ENCODE measurements at regions not wholly inside any gene's neighbourhood (a gene's known extent, or its start where the extent isn't known, plus 50 kb on each side); places are given as distances from the start of the nearest gene placed in this dataset.
A peak's percentile ranks its signal among the peaks of the same experiment; 100 is the strongest.

DNA sequence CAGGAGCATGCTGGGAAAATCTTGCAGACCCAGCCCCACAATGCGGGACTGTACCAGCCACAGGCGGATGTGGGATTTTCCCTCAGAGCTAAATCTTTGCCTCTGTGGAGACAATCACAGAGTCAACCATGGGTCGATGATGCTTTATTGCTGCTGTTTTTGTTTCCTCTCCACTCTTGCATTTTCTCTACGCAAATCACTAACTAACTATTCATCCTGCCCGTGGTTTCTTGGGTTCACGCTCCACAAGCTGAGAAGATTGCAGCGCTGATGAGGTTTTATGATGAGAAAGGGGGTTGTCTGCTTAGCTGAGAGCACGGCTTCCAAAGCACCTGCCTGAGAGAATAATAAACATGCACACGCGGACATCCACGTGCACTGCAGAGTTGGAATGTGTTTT lies 500.2 kb upstream of the ADAMTS16 start:
- TF ChIP-seq TAF1 (IDR thresholded peaks at IDR 0.05; ENCODE audit: borderline replicate concordance, insufficient read depth, low read length) (no peak), SIN3A (IDR thresholded peaks at IDR 0.05; ENCODE audit: borderline replicate concordance, insufficient read depth, low read length) (peak; percentile 47; the same call in 1 of the 2 replicates)

DNA sequence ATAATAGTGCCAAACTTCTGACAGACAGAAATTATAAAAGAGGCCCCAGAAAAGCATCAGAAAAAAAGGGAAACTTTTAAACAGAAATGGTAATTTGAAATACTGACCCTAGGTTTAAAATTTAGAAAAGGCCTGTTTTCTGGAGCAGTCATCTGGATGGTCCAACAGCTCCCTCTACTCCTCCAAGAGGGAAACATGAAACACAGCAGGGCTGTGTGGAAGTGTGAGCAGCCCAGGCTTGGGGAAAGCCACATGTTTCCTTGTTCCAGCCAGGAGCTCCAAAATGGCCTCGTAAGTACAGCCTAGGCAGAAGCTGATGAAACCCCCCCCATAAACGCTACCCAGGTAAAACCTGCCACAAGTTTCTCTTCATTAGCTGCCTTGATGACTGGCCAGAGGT lies 499.3 kb upstream of the ADAMTS16 start:
- TF ChIP-seq SIN3A (IDR thresholded peaks at IDR 0.05; ENCODE audit: borderline replicate concordance, insufficient read depth, low read length) (no peak), REST (IDR thresholded peaks at IDR 0.05; ENCODE audit: insufficient read depth in 1 of 2, low read depth in 2 of 2, low read length in 2 of 2) (no peak), TAF1 (IDR thresholded peaks at IDR 0.05; ENCODE audit: borderline replicate concordance, insufficient read depth, low read length) (no peak), FOXP2 (optimal IDR thresholded peaks at IDR 0.05; ENCODE audit: borderline replicate concordance, extremely low read depth, extremely low read length, insufficient read depth) (no peak), POLR2AphosphoS5 (IDR thresholded peaks at IDR 0.05; ENCODE audit: low read depth, low read length) (no peak)

- no peak for TF ChIP-seq POLR2AphosphoS5 (IDR thresholded peaks at IDR 0.05; ENCODE audit: low read depth, low read length)
Observed at GRCh38 chr5:4642525-4642924, 497.6 kb upstream of the ADAMTS16 start.

GRCh38 chr5:4643190-4643589 lies 496.9 kb upstream of the ADAMTS16 start:
- TF ChIP-seq SIN3A (IDR thresholded peaks at IDR 0.05; ENCODE audit: borderline replicate concordance, insufficient read depth, low read length) (no peak), REST (IDR thresholded peaks at IDR 0.05; ENCODE audit: insufficient read depth in 1 of 2, low read depth in 2 of 2, low read length in 2 of 2) (no peak), POLR2AphosphoS5 (IDR thresholded peaks at IDR 0.05; ENCODE audit: low read depth, low read length) (no peak), FOXP2 (optimal IDR thresholded peaks at IDR 0.05; ENCODE audit: borderline replicate concordance, extremely low read depth, extremely low read length, insufficient read depth) (no peak), TAF1 (IDR thresholded peaks at IDR 0.05; ENCODE audit: borderline replicate concordance, insufficient read depth, low read length) (no peak)

- TF ChIP-seq TAF1 (IDR thresholded peaks at IDR 0.05; ENCODE audit: borderline replicate concordance, insufficient read depth, low read length) (no peak), SIN3A (IDR thresholded peaks at IDR 0.05; ENCODE audit: borderline replicate concordance, insufficient read depth, low read length) (no peak), FOXP2 (optimal IDR thresholded peaks at IDR 0.05; ENCODE audit: borderline replicate concordance, extremely low read depth, extremely low read length, insufficient read depth) (no peak), REST (IDR thresholded peaks at IDR 0.05; ENCODE audit: insufficient read depth in 1 of 2, low read depth in 2 of 2, low read length in 2 of 2) (no peak), POLR2AphosphoS5 (IDR thresholded peaks at IDR 0.05; ENCODE audit: low read depth, low read length) (no peak)
Observed at GRCh38 chr5:4643960-4644359, 496.2 kb upstream of the ADAMTS16 start.

GRCh38 chr5:4646715-4647375 lies 493.3 kb upstream of the ADAMTS16 start:
- TF ChIP-seq POLR2AphosphoS5 (IDR thresholded peaks at IDR 0.05; ENCODE audit: low read depth, low read length) (no peak), REST (IDR thresholded peaks at IDR 0.05; ENCODE audit: insufficient read depth in 1 of 2, low read depth in 2 of 2, low read length in 2 of 2) (no peak), FOXP2 (optimal IDR thresholded peaks at IDR 0.05; ENCODE audit: borderline replicate concordance, extremely low read depth, extremely low read length, insufficient read depth) (no peak), TAF1 (IDR thresholded peaks at IDR 0.05; ENCODE audit: borderline replicate concordance, insufficient read depth, low read length) (no peak), SIN3A (IDR thresholded peaks at IDR 0.05; ENCODE audit: borderline replicate concordance, insufficient read depth, low read length) (no peak)

Data from PFSK-1 (cell line).